Cardiac fibroblast (primary cell): ENCODE measurements at regions not wholly inside any gene's neighbourhood (a gene's known extent, or its start where the extent isn't known, plus 50 kb on each side); places are given as distances from the start of the nearest gene placed in this dataset.
A peak's percentile ranks its signal among the peaks of the same experiment; 100 is the strongest.

Experiments used
- DNase-seq, 2 donors: peaks; one replicate each; pipeline versions ENCODE4 v3.0.0 to v3.0.0-alpha.2; 2010; ENCODE audit warnings: low read depth in 2 of 2
- H3K4me3 ChIP-seq, 2 donors: replicated peaks in 1 of 2; 1 replicate in 1 of 2; 2 replicates in 1 of 2; pipeline ENCODE4 v1.5.1; 2011; ENCODE audit warnings: low read depth in 2 of 2, low read length in 2 of 2, mild to moderate bottlenecking in 2 of 2, moderate library complexity in 1 of 2
- CTCF ChIP-seq: IDR thresholded peaks from one replicate; pipeline ENCODE4 v1.5.1; 2011; ENCODE audit warnings: low read depth, mild to moderate bottlenecking, low read length, inconsistent platforms

- TF ChIP-seq CTCF = no peak
- H3K4me3 ChIP-seq = no peak overlapping the region
- peak; percentile 68 to 87 for DNase-seq
Observed at GRCh38 chr2:121088251-121089165, 196.5 kb downstream of the TFCP2L1 start.

GRCh38 chr2:121089166-121089510 is 195.9 kb downstream of the TFCP2L1 start:
- H3K4me3 ChIP-seq = no peak overlapping the region
- no peak for TF ChIP-seq CTCF
- no peak for DNase-seq

GRCh38 chr2:121090088-121090715 is 194.8 kb downstream of the TFCP2L1 start:
- H3K4me3 ChIP-seq = no peak overlapping the region
- no peak for DNase-seq
- TF ChIP-seq CTCF = no peak

- DNase-seq = no peak
- H3K4me3 ChIP-seq = no peak overlapping the region
- no peak for TF ChIP-seq CTCF
Observed at GRCh38 chr2:121092095-121092494, 192.9 kb downstream of the TFCP2L1 start.

- TF ChIP-seq CTCF = no peak
- no peak for DNase-seq
- H3K4me3 ChIP-seq = no peak overlapping the region
Observed at GRCh38 chr2:121093692-121094091, 191.3 kb downstream of the TFCP2L1 start.

- peak; percentile 14 to 24 for DNase-seq
- no peak for TF ChIP-seq CTCF
- no peak overlapping the region for H3K4me3 ChIP-seq
Observed at GRCh38 chr2:121094101-121094500, 190.9 kb downstream of the TFCP2L1 start.
